GM21528 (cell line): ENCODE measurements at regions not wholly inside any gene's neighbourhood (a gene's known extent, or its start where the extent isn't known, plus 50 kb on each side); places are given as distances from the start of the nearest gene placed in this dataset.
A peak's percentile ranks its signal among the peaks of the same experiment; 100 is the strongest.

Experiments used
- ATAC-seq: cut with Tn5 transposase; IDR thresholded peaks from one replicate; pipeline ENCODE4 v1.9.1; 2021; ENCODE audit warnings: mild to moderate bottlenecking, moderate library complexity; ENCODE audit not compliant: unreplicated experiment, low FRiP score

DNA sequence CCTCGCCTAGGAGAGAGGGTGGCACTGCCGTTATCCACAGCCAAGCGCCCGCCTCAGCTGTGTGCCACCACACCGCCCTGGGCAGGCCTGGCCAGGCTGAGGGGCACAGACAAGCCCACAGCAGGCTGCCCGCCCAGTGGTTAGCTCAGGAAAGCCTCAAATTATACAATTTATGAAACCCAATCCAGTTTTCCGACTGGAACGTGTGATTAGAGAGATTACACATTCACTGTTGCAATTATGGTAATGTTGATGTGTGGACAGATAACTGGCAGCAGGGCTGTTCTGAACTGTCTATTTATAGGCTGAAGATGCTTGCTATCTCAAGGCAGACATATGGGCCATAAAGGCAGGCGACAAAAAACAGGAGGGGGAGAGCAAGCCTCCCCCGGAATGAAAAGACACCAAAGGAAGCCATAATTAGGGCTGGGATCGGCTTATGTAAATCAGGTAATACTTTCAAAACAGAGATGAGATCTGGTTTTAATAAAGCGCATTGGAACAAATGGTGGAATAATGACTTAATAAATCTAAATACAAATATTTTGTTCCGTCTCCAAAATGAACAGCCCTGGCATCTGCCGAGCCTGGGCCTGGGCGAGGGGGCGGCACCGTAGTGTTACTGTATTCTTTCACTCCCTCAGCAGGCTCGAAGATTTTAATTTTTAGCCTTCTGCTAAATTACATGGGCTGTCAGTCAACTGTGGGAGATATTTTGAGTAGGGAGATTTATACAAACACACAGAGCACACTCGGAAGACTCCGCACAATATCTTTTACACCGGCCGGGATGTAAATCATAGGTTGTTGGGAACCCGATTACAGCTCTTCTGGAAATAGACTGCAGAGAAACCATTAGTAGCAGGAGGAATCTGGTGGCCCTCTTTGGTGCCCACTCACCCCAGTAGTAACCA lies 103.1 kb upstream of the TLE3 start:
- ATAC-seq, result no peak

GRCh38 chr15:70199540-70200410 lies 102.1 kb upstream of the TLE3 start:
- ATAC-seq, result no peak

DNA sequence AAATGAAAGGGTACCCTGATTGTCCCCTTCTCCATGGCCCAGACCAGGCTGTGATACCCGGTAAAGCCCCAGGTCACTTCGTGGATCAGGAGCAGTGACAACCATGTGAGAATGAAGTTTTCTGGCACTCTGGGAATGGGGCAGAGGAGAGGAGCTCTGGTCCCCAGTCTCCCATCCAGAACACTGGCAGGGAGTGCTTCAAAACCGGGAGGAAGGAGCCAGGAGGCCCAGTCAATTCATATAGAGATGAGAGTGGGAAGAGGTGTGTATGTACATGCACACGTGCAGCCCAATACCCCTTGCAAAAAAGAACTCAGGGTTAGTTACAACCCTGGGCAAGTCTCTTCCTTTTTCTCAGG lies 101.4 kb upstream of the TLE3 start:
- ATAC-seq, result no peak

- ATAC-seq, result no peak
Observed at GRCh38 chr15:70198441-70199123, 100.9 kb upstream of the TLE3 start.

DNA sequence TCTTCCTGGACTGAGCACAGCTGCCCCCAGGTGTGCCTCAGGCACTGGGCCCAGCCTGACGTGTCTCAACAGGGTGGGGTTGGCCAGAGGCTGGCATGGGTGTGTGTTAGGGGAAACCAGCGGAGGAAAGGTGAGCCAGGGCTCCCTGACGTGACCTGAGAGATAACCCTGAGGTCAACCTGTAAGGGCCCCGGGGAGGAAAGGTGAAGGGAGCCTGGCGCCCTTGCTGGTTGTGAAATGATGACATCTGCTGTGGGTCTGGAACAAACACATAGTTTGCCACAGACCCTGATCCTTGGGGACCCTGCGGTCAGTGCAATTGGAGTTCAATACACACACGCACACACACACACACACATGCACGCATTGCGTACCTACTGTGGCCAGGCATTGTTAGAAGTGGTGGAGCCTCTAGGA lies 100.2 kb upstream of the TLE3 start:
- ATAC-seq, result no peak

- no peak for ATAC-seq
Observed at GRCh38 chr15:70197318-70197944, 99.7 kb upstream of the TLE3 start.

- ATAC-seq, result peak; percentile 70
Observed at GRCh38 chr15:70196372-70197316, 98.9 kb upstream of the TLE3 start.

GRCh38 chr15:70195587-70196305 lies 98.0 kb upstream of the TLE3 start:
- ATAC-seq, result no peak

DNA sequence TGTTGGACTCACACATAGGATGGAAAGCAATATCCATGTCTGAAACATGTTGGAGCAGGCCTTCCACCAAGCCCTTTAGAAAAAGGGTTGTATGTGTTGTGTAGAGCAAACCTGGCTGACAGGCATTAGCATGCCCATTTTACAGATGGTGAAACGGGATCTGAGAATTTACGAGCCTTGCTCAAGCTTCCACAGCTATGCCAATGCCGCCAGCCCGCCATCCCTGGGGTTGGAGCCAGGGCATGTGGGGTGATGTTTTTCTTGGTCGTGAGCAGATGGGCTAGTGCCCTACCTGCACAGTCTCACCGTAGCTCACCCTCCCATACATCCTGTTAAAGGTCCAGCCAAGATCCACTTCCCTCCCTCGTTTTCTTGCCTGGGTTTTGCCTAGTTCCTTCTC lies 97.5 kb upstream of the TLE3 start:
- ATAC-seq, result no peak

GRCh38 chr15:70194266-70194665 lies 96.5 kb upstream of the TLE3 start:
- no peak for ATAC-seq

DNA sequence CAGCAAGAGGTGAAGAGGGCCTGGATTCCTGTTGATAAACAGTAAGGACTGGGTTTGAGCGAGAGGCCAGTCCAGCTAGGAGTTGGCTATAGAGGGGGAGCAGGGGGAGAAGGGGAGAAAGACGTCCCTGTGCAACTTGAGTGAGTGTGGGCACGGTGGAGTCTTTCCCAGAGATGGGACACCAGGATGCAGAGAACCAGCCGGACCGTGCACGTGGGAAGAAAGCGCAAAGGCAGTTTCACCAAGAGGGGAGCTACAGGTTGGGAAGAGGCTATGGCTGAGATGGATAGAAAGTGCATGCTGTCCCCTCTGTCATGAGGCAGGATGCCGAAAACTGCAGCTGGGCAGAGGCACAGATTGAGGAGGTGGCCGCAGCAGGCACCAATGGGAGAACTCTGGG lies 96.0 kb upstream of the TLE3 start:
- ATAC-seq, result no peak

GRCh38 chr15:70192490-70192889 lies 94.8 kb upstream of the TLE3 start:
- ATAC-seq, result no peak

GRCh38 chr15:70192041-70192440 lies 94.3 kb upstream of the TLE3 start:
- ATAC-seq, result no peak

DNA sequence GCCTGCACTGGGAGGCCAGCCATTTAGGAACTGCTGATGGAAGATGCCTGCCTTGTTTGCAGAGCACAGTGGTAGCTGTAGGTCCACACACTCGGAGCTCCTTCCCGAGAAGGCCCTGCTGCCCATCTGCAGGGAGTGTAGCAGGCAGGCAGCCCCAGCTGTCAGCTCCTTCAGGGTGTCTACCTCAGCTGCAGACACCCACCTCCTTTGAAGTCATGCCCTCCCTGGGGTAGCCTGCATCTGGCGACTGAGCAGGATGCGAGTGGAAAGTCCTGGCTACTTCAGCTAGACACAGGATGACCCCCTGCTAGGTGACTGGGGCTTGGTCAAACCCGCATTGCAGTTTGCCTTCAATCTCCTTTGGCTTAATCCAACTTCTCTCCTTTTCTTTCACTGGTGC lies 93.2 kb upstream of the TLE3 start:
- no peak for ATAC-seq

GRCh38 chr15:70189826-70190695 lies 92.3 kb upstream of the TLE3 start:
- no peak for ATAC-seq

- ATAC-seq, result no peak
Observed at GRCh38 chr15:70188286-70188685, 90.6 kb upstream of the TLE3 start.

DNA sequence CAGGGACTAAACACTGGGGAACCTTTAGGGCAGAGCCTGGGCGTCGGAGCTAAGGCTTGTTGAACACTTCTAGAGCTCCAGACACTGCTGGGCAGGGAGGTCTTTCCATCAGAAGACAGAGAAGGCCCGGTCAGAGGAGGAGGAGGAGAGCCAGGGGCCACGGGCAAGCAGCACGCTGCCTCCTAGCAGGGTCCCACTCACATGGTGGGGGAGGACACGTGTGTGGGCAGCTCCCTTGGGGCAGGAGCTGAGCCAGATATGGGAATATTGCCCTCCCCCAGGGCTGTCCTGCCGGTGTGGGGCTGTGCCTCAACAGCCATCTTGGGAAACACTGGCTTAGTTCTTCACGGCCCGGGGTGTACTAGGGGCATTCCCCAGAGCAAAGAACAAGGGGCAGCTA lies 89.6 kb upstream of the TLE3 start:
- no peak for ATAC-seq

- ATAC-seq, result no peak
Observed at GRCh38 chr15:70186152-70186551, 88.4 kb upstream of the TLE3 start.
